ENCODE measurements at regions not wholly inside any gene's neighbourhood (a gene's known extent, or its start where the extent isn't known, plus 50 kb on each side); places are given as distances from the start of the nearest gene placed in this dataset.
"Not testable (repeated sequence)": the region's sequence is repeated elsewhere in the genome, so short reads cannot be mapped to it uniquely, and the experiment has no call there.

DNA sequence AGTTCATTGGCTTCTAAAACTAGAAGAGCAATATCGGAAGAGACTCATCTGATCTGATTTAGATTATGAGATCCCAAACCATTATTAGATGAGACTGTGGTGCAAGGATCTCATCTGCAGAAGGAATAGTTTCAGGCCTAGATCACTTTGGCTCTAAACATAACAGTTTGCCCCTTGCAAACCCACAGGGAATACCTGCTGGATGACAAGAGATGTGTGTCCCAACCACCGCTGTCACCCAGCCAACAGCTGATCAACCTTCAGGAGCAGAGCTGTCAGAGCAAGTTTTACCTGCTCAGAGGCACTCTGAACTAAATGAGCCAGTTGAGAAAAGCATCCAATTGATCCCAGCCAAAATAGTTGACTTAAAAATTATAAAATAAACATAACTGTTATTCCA lies 64.0 kb upstream of the ST3GAL6 start:
- no peak for DNase-seq (ENCODE audit: low spot score)
- TF ChIP-seq, protein P1, sequence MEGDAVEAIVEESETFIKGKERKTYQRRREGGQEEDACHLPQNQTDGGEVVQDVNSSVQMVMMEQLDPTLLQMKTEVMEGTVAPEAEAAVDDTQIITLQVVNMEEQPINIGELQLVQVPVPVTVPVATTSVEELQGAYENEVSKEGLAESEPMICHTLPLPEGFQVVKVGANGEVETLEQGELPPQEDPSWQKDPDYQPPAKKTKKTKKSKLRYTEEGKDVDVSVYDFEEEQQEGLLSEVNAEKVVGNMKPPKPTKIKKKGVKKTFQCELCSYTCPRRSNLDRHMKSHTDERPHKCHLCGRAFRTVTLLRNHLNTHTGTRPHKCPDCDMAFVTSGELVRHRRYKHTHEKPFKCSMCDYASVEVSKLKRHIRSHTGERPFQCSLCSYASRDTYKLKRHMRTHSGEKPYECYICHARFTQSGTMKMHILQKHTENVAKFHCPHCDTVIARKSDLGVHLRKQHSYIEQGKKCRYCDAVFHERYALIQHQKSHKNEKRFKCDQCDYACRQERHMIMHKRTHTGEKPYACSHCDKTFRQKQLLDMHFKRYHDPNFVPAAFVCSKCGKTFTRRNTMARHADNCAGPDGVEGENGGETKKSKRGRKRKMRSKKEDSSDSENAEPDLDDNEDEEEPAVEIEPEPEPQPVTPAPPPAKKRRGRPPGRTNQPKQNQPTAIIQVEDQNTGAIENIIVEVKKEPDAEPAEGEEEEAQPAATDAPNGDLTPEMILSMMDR (conservative IDR thresholded peaks at IDR 0.05; ENCODE audit: low read depth), result no peak
- no peak overlapping the region for H3K27ac ChIP-seq
- ChIA-PET POLR2A (ENCODE audit: low non-redundant PET) (no interaction called here), CTCF (interaction anchor here (0.6 kb wide), 1 partner anchor 949 kb away, joined by 3 read pairs; no protein-coding TSS in a partner anchor)

DNA sequence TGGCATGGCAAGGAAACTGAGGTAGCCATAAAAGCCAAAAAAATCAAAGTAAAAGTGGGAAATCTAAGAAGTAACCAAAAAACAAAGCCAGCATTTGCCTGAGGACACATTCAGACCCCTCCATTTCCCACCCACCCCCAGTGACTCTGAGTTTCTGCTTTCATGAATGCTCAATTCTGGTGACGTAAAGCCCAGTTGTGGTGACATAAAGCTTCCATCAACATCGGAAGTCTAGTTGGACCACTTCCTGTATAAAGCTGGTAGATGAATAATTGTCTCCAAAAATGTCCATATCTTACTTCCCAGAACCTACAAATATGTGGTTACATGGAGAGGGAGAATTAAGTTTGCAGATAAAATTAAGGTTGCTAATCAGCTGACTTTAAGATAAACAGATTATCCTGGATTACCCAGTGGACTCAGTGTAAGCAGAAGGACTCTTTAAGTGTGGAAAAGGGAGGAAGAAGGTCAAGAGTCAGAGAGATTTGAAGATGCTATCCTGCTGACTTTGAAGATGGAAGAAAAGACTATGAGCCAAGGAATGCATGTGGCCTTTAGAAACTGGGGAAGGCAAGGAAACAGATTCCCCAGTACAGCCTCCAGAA lies 62.0 kb upstream of the ST3GAL6 start:
- POLR2A ChIA-PET (ENCODE audit: low non-redundant PET), result no interaction called here
- CTCF ChIA-PET, result interaction anchor here (0.7 kb wide), 1 partner anchor 1806 kb away, joined by 8 read pairs; no protein-coding TSS in a partner anchor
- TF ChIP-seq, protein P1 (conservative IDR thresholded peaks at IDR 0.05; ENCODE audit: low read depth), result no peak

DNA sequence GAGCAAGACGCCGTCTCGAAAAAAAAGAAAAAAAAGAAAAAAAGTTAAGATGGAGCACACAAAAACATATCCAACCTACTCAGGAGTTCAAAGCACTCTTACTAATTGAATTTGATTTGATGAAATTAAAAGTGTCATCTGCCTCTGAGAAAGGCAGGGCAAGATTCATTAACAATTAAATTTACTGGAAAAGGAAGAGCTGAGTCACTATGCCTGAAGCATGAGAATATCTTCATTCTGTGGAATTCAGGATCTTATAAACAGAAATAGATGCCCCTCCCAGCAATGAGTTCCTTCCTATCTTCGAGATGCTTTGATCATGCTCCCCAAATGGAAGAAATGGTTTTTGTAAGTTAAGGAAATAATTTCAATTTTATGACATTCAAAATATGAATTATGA lies 61.0 kb upstream of the ST3GAL6 start:
- ChIA-PET POLR2A (ENCODE audit: low non-redundant PET) (no interaction called here), CTCF (no interaction called here)
- DNase-seq (ENCODE audit: low spot score), result no peak
- no peak overlapping the region for H3K27ac ChIP-seq
- TF ChIP-seq, protein P1 (conservative IDR thresholded peaks at IDR 0.05; ENCODE audit: low read depth), result no peak

More for the DNA sequence above, 62.0 kb upstream of the ST3GAL6 start:
- H3K27ac ChIP-seq, result no peak overlapping the region
- DNase-seq (ENCODE audit: low spot score), result no peak

DNA sequence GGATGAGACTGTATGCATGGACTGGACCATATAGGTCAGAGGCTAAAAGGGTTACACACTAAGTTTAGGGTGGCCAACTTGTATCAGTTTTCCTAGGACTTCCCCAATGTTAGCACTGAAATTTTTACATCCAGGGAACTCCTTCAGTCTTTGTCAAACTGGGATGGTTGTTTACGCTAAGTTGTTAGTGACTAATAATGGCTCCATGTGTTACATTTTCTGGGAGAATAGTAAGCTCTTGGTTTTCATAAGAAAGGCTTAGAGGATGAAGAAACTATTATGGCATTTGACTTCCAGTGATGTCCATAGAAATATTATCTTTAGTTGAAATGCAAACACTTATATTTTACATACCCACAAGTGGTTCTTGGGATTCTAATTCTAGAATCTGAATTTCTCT lies 57.9 kb upstream of the ST3GAL6 start:
- no peak overlapping the region for H3K27ac ChIP-seq
- POLR2A ChIA-PET (ENCODE audit: low non-redundant PET), result no interaction called here
- CTCF ChIA-PET, result no interaction called here
- TF ChIP-seq, protein P1 (conservative IDR thresholded peaks at IDR 0.05; ENCODE audit: low read depth), result no peak
- DNase-seq (ENCODE audit: low spot score), result no peak

DNA sequence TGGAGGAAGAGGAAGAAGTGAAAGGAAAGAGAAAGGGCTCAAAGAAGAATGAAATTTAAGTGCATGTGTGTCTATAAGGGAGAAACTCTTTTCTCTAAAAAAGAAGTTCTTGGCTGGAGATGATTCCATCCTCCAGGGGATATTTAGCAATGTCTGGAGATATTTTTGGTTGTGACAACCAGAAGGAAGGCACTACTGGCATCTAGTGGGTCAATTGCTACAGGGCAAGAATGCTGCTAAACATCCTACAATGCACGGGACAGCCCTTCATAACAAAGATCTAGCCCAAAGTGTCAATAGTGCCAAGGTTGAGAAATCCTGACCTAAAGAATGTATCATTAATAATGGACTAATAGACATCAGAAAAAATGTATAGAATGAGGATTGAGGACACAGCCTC lies 57.4 kb upstream of the ST3GAL6 start:
- H3K27ac ChIP-seq, result no peak overlapping the region
- DNase-seq (ENCODE audit: low spot score), result no peak
- ChIA-PET CTCF (no interaction called here), POLR2A (ENCODE audit: low non-redundant PET) (no interaction called here)
- TF ChIP-seq, protein P1 (conservative IDR thresholded peaks at IDR 0.05; ENCODE audit: low read depth), result no peak

DNA sequence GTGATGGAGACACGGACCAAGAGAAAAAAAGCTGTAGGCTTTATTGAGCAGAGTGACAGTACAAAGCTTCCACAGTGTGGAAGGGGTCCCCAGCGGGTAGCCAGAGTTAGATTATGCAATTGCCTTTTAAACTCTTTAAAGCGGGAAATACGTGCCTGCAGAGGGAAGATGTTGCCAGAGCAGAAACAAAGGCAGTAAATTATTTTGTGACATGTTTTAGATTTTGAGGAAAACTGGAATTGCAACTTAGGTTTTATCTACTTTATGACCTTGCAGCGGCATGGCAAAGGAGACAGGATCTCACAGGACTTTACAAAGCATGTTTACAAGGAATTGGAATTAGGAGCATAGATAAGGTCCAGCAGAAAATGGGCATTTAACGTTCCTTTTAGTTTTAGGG lies 54.5 kb upstream of the ST3GAL6 start:
- CTCF ChIA-PET; DNase-seq (ENCODE audit: low spot score); POLR2A ChIA-PET (ENCODE audit: low non-redundant PET); H3K27ac ChIP-seq: not testable (repeated sequence)

DNA sequence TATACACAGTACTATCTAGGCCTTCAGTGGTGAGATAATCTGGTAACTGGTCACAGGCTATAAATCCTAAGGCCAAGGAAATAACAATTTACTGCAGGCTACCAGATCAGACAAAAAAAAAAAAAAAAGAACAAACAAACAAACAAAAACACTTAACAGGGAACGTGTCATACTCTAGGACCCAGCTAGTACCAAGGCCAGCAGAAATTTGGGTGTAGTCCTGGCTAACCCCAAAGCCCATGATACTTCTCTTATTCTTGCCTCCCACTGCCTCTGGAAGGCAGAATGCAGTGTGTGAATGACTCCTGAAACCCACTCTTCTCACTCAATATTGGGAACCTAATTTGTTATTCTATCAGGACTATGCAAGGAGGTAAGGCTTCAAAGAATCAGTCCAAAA lies 53.7 kb upstream of the ST3GAL6 start:
- CTCF ChIA-PET, result no interaction called here
- POLR2A ChIA-PET (ENCODE audit: low non-redundant PET), result interaction anchor here (0.5 kb wide), 1 partner anchor 60 kb away, joined by 3 read pairs; no protein-coding TSS in a partner anchor
- H3K27ac ChIP-seq, result no peak overlapping the region
- TF ChIP-seq, protein P1 (conservative IDR thresholded peaks at IDR 0.05; ENCODE audit: low read depth), result no peak
- no peak for DNase-seq (ENCODE audit: low spot score)

Measured in RWPE1 (cell line).